ENCODE measurements at regions not wholly inside any gene's neighbourhood (a gene's known extent, or its start where the extent isn't known, plus 50 kb on each side); places are given as distances from the start of the nearest gene placed in this dataset.

DNA sequence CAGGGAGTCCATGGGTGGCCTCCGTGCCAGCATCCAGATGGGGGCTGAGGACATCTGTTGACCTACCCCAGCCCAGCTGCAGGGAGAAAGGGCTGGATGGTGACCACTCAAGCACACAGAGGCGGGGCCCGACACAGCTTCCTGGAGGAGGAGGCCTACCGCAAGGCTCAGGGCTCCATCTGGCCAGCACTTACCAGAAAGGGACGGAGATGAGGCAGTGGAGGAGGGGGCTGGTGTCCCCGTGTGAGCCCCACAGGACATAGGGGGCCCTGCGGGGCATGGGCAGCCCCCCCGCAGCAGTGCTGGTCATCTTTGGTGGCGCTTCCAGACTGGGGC lies 147.5 kb upstream of the CIBAR2 start:
- Histone ChIP-seq H3K4me2 (ENCODE audit: control insufficient read depth, extremely low read depth, insufficient read depth, low read depth, low read length) (no peak overlapping the region), H3K27me3 (ENCODE audit: control insufficient read depth, extremely low read depth, insufficient read depth, low read length) (peaks cover 14% of the 10 kb centered on the region), H3K4me3 (ENCODE audit: control insufficient read depth in 2 of 3, extremely low read depth in 1 of 3, insufficient read depth in 2 of 3, low read depth in 1 of 3, low read length in 3 of 3) (no peak overlapping the region), H3K9ac (ENCODE audit: control insufficient read depth, extremely low read depth, insufficient read depth, low read length) (no peak overlapping the region), H3K27ac (ENCODE audit: control insufficient read depth, insufficient read depth, low read length) (no peak overlapping the region), H4K20me1 (ENCODE audit: control insufficient read depth, extremely low read depth, insufficient read depth, low read length) (peaks cover 2% of the 10 kb centered on the region), H3K9me3 (ENCODE audit: control insufficient read depth, low read depth, low read length) (no peaks in the 10 kb centered on the region), H2AFZ (ENCODE audit: control insufficient read depth, low read length) (no peak overlapping the region), H3K79me2 (ENCODE audit: control insufficient read depth, insufficient read depth, low read length) (no peaks in the 10 kb centered on the region), H3K36me3 (ENCODE audit: control insufficient read depth in 2 of 2, extremely low read depth in 1 of 2, insufficient read depth in 2 of 2, low read length in 2 of 2) (no peaks in the 10 kb centered on the region), H3K4me1 (ENCODE audit: control insufficient read depth, extremely low read depth, insufficient read depth, low read length) (no peaks in the 10 kb centered on the region), H3K9me1 (ENCODE audit: control insufficient read depth, extremely low read depth, insufficient read depth, low read length) (no peaks in the 10 kb centered on the region)
- DNase-seq (ENCODE audit: low read depth, low spot score) (no peak), FAIRE-seq (no peak)
- dilution Hi-C loops (cut with MboI; ENCODE audit: extremely low pct_ligation_motif_present, low sequenced_read_pairs) = no loop called here
- TF ChIP-seq, protein P1, sequence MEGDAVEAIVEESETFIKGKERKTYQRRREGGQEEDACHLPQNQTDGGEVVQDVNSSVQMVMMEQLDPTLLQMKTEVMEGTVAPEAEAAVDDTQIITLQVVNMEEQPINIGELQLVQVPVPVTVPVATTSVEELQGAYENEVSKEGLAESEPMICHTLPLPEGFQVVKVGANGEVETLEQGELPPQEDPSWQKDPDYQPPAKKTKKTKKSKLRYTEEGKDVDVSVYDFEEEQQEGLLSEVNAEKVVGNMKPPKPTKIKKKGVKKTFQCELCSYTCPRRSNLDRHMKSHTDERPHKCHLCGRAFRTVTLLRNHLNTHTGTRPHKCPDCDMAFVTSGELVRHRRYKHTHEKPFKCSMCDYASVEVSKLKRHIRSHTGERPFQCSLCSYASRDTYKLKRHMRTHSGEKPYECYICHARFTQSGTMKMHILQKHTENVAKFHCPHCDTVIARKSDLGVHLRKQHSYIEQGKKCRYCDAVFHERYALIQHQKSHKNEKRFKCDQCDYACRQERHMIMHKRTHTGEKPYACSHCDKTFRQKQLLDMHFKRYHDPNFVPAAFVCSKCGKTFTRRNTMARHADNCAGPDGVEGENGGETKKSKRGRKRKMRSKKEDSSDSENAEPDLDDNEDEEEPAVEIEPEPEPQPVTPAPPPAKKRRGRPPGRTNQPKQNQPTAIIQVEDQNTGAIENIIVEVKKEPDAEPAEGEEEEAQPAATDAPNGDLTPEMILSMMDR (optimal IDR thresholded peaks at IDR 0.05 in 1 of 3, IDR thresholded peaks at IDR 0.05 in 1 of 3, conservative IDR thresholded peaks at IDR 0.05 in 1 of 3; ENCODE audit: extremely low read depth in 1 of 3, insufficient read depth in 2 of 3, low read length in 3 of 3) = no peak
- no peak for TF ChIP-seq EZH2 (IDR thresholded peaks at IDR 0.05; ENCODE audit: low read length)

DNA sequence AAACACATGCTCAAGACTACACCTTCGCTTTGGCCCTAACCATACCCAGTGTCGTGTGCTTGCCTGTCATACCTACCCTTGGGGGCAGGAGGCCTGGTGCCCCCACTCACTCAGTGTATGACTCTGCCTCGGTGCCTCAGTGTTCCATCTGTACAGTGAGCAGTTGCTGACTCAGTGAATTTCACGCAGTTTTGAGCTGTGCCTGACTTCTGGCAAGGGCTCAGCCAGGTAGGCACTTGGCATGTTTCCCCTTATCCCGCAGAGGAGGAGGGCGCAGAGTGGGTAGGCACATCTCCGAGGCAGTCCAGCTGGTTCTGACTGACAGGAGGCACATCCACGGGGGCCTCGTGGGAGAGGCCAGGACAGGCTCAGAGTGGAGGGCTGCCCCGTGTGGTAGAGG lies 148.9 kb upstream of the CIBAR2 start:
- H3K4me1 ChIP-seq (ENCODE audit: control insufficient read depth, extremely low read depth, insufficient read depth, low read length) = no peaks in the 10 kb centered on the region
- H3K4me3 ChIP-seq (ENCODE audit: control insufficient read depth in 2 of 3, extremely low read depth in 1 of 3, insufficient read depth in 2 of 3, low read depth in 1 of 3, low read length in 3 of 3) = no peak overlapping the region
- no peak for TF ChIP-seq EZH2 (IDR thresholded peaks at IDR 0.05; ENCODE audit: low read length)
- TF ChIP-seq, protein P1 (optimal IDR thresholded peaks at IDR 0.05 in 1 of 3, IDR thresholded peaks at IDR 0.05 in 1 of 3, conservative IDR thresholded peaks at IDR 0.05 in 1 of 3; ENCODE audit: extremely low read depth in 1 of 3, insufficient read depth in 2 of 3, low read length in 3 of 3) = no peak
- dilution Hi-C loops (cut with MboI; ENCODE audit: extremely low pct_ligation_motif_present, low sequenced_read_pairs) = no loop called here
- no peak overlapping the region for H3K27ac ChIP-seq (ENCODE audit: control insufficient read depth, insufficient read depth, low read length)
- DNase-seq (ENCODE audit: low read depth, low spot score) = no peak
- H3K9me1 ChIP-seq (ENCODE audit: control insufficient read depth, extremely low read depth, insufficient read depth, low read length) = no peaks in the 10 kb centered on the region
- no peaks in the 10 kb centered on the region for H3K79me2 ChIP-seq (ENCODE audit: control insufficient read depth, insufficient read depth, low read length)
- H3K27me3 ChIP-seq (ENCODE audit: control insufficient read depth, extremely low read depth, insufficient read depth, low read length) = peaks cover 14% of the 10 kb centered on the region
- FAIRE-seq = no peak
- no peaks in the 10 kb centered on the region for H3K36me3 ChIP-seq (ENCODE audit: control insufficient read depth in 2 of 2, extremely low read depth in 1 of 2, insufficient read depth in 2 of 2, low read length in 2 of 2)
- H3K9ac ChIP-seq (ENCODE audit: control insufficient read depth, extremely low read depth, insufficient read depth, low read length) = no peak overlapping the region
- no peak overlapping the region for H2AFZ ChIP-seq (ENCODE audit: control insufficient read depth, low read length)
- no peaks in the 10 kb centered on the region for H3K9me3 ChIP-seq (ENCODE audit: control insufficient read depth, low read depth, low read length)
- peaks cover 2% of the 10 kb centered on the region for H4K20me1 ChIP-seq (ENCODE audit: control insufficient read depth, extremely low read depth, insufficient read depth, low read length)
- no peak overlapping the region for H3K4me2 ChIP-seq (ENCODE audit: control insufficient read depth, extremely low read depth, insufficient read depth, low read depth, low read length)
